H9 (cell line): ENCODE measurements at regions not wholly inside any gene's neighbourhood (a gene's known extent, or its start where the extent isn't known, plus 50 kb on each side); places are given as distances from the start of the nearest gene placed in this dataset.

Experiments used
- DNase-seq: peaks from one replicate; pipeline ENCODE4 v3.0.0-alpha.2; 2017
- H2AFZ ChIP-seq: one replicate; pipeline ENCODE4 v1.6.1; 2013; ENCODE audit warnings: mild to moderate bottlenecking, low read length, control low read depth, moderate library complexity
- H2AK5ac ChIP-seq: 2 replicates; pipeline ENCODE4 v1.6.1; 2013; ENCODE audit warnings: low read length, control low read depth, mixed read lengths; ENCODE audit not compliant: insufficient read length
- H2BK120ac ChIP-seq: one replicate; pipeline ENCODE4 v1.6.1; 2013; ENCODE audit warnings: low read depth, mild to moderate bottlenecking, low read length, control low read depth, inconsistent platforms; ENCODE audit not compliant: poor library complexity, severe bottlenecking
- H2BK12ac ChIP-seq: 2 replicates; pipeline ENCODE4 v1.6.1; 2013; ENCODE audit warnings: low read length, control low read depth, mixed read lengths, low read depth; ENCODE audit not compliant: insufficient read length
- H2BK15ac ChIP-seq: 2 replicates; pipeline ENCODE4 v1.6.1; 2013; ENCODE audit warnings: low read depth, low read length, control low read depth
- H2BK20ac ChIP-seq: one replicate; pipeline ENCODE4 v1.6.1; 2013; ENCODE audit warnings: low read depth, mild to moderate bottlenecking, low read length, control low read depth, inconsistent platforms; ENCODE audit not compliant: poor library complexity, severe bottlenecking
- H2BK5ac ChIP-seq: 2 replicates; pipeline ENCODE4 v1.6.1; 2013; ENCODE audit warnings: low read length, control low read depth, mixed read lengths; ENCODE audit not compliant: insufficient read length
- H3K14ac ChIP-seq: 2 replicates; pipeline ENCODE4 v1.6.1; 2013; ENCODE audit warnings: low read length, control low read depth; ENCODE audit not compliant: insufficient read depth
- H3K18ac ChIP-seq: 2 replicates; pipeline ENCODE4 v1.6.1; 2013; ENCODE audit warnings: low read depth, mild to moderate bottlenecking, mixed read lengths, low read length, control low read depth; ENCODE audit not compliant: insufficient read length
- H3K23ac ChIP-seq: 2 replicates; pipeline ENCODE4 v1.6.1; 2013; ENCODE audit warnings: low read length, control low read depth, mixed read lengths, low read depth; ENCODE audit not compliant: insufficient read length
- H3K23me2 ChIP-seq: 2 replicates; pipeline ENCODE4 v1.6.1; 2013; ENCODE audit warnings: low read depth, mild to moderate bottlenecking, mixed read lengths, low read length, control low read depth; ENCODE audit not compliant: insufficient read length, poor library complexity, severe bottlenecking
- H3K27ac ChIP-seq: 2 replicates; pipeline ENCODE4 v1.5.1; 2013; ENCODE audit warnings: low read length, control low read depth, mixed read lengths, low read depth; ENCODE audit not compliant: insufficient read length
- H3K27me3 ChIP-seq: 2 replicates; pipeline ENCODE4 v1.6.1; 2013; ENCODE audit warnings: low read length, control low read depth, inconsistent platforms; ENCODE audit not compliant: insufficient read depth
- H3K4ac ChIP-seq: 2 replicates; pipeline ENCODE4 v1.6.1; 2013; ENCODE audit warnings: low read depth, mild to moderate bottlenecking, control low read depth, inconsistent platforms, low read length, moderate library complexity
- H3K4me1 ChIP-seq: 2 replicates; pipeline ENCODE4 v1.6.1; 2013; ENCODE audit warnings: low read length, control low read depth, inconsistent platforms; ENCODE audit not compliant: insufficient read depth
- H3K4me2 ChIP-seq: 2 replicates; pipeline ENCODE4 v1.6.1; 2013; ENCODE audit warnings: low read length, control low read depth, mixed read lengths; ENCODE audit not compliant: insufficient read length, insufficient read depth
- H3K56ac ChIP-seq: 2 replicates; pipeline ENCODE4 v1.6.1; 2013; ENCODE audit warnings: low read depth, mild to moderate bottlenecking, mixed read lengths, low read length, control low read depth; ENCODE audit not compliant: insufficient read length
- H3K79me1 ChIP-seq: 2 replicates; pipeline ENCODE4 v1.6.1; 2013; ENCODE audit warnings: low read depth, mild to moderate bottlenecking, moderate library complexity, low read length, control low read depth, inconsistent platforms; ENCODE audit not compliant: insufficient read depth, poor library complexity, severe bottlenecking
- H3K79me2 ChIP-seq: 2 replicates; pipeline ENCODE4 v1.6.1; 2013; ENCODE audit warnings: low read length, control low read depth, inconsistent platforms; ENCODE audit not compliant: insufficient read depth
- H3K9ac ChIP-seq: 2 replicates; pipeline ENCODE4 v1.6.1; 2013; ENCODE audit warnings: low read length, control low read depth, mixed read lengths; ENCODE audit not compliant: insufficient read length; ENCODE audit errors: extremely low read depth
- H3K9me3 ChIP-seq: one replicate; pipeline ENCODE4 v1.6.1; 2013; ENCODE audit warnings: low read depth, low read length, inconsistent platforms; ENCODE audit not compliant: control insufficient read depth
- H3T11ph ChIP-seq: one replicate; pipeline ENCODE4 v1.6.1; 2013; ENCODE audit warnings: mild to moderate bottlenecking, low read length, control low read depth, inconsistent platforms
- H4K20me1 ChIP-seq: one replicate; pipeline ENCODE4 v1.6.1; 2013; ENCODE audit not compliant: control insufficient read depth, insufficient read length, insufficient read depth
- H4K5ac ChIP-seq: 2 replicates; pipeline ENCODE4 v1.6.1; 2013; ENCODE audit warnings: low read depth, mild to moderate bottlenecking, mixed read lengths, low read length, control low read depth; ENCODE audit not compliant: insufficient read length
- H4K8ac ChIP-seq: replicated peaks from 2 replicates; pipeline ENCODE4 v1.6.1; 2013; ENCODE audit warnings: low read length, control low read depth, mixed read lengths, low read depth; ENCODE audit not compliant: insufficient read length
- H4K91ac ChIP-seq: 2 replicates; pipeline ENCODE4 v1.6.1; 2013; ENCODE audit warnings: low read depth, mild to moderate bottlenecking, moderate library complexity, mixed read lengths, low read length, control low read depth; ENCODE audit not compliant: insufficient read length
- H3K27ac Mint-ChIP-seq, 3 experiments: 2 replicates in 2 of 3; 3 replicates in 1 of 3; pipeline ENCODE4 v1.8.0; 2020 to 2021; ENCODE audit warnings: mixed read lengths in 3 of 3, mild to moderate bottlenecking in 1 of 3, moderate library complexity in 1 of 3
- H3K27me3 Mint-ChIP-seq: 2 replicates; pipeline ENCODE4 v1.8.0; 2021; ENCODE audit warnings: low read depth, mild to moderate bottlenecking, moderate library complexity, mixed read lengths
- H3K36me3 Mint-ChIP-seq, 3 experiments: 2 replicates in 2 of 3; 3 replicates in 1 of 3; pipeline ENCODE4 v1.8.0; 2020 to 2021; ENCODE audit warnings: low read depth in 3 of 3, mixed read lengths in 3 of 3; ENCODE audit not compliant: insufficient read depth in 1 of 3
- H3K4me1 Mint-ChIP-seq, 2 experiments: 2 replicates each; pipeline ENCODE4 v1.8.0; 2020; ENCODE audit warnings: mixed read lengths in 2 of 2
- H3K4me3 Mint-ChIP-seq, 2 experiments: 2 replicates in 1 of 2; 3 replicates in 1 of 2; pipeline ENCODE4 v1.8.0; 2020 to 2021; ENCODE audit warnings: mild to moderate bottlenecking in 2 of 2, mixed read lengths in 2 of 2, moderate library complexity in 1 of 2
- H3K9me3 Mint-ChIP-seq, 2 experiments: 2 replicates in 1 of 2; 3 replicates in 1 of 2; pipeline ENCODE4 v1.8.0; 2020; ENCODE audit warnings: mild to moderate bottlenecking in 2 of 2, mixed read lengths in 2 of 2, moderate library complexity in 1 of 2
- CTCF ChIP-seq: fragments of 200-600 bp; sonication (generic); conservative IDR thresholded peaks from 3 replicates; pipeline ENCODE4 v1.8.0; 2021; ENCODE audit warnings: antibody characterized with exemption, mild to moderate bottlenecking

DNA sequence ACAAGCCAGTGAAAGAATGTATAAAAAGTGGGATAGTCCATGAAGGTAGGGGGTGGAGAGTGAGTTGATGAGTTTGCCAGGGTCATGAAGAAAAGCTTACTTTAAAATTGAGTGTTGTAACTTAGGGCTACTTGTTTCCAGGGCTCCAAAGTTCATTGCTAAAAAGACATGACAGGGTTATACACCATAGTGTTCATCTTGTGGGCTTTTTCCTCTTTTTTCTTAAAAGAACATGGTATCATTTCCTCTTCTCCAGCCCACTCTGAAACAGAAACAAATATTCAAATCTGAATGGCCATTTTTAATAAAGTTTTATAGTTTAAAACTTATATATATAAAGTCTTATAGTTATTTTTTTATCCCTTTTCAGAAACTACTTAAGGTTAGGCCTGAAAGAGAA is 115.7 kb upstream of the SMC2 start:
- Histone ChIP-seq H4K91ac (no peak overlapping the region), H4K8ac (no peak overlapping the region), H3K27me3 (no peaks in the 10 kb centered on the region), H3K23me2 (no peaks in the 10 kb centered on the region), H4K5ac (no peak overlapping the region), H3T11ph (no peak overlapping the region), H3K9me3 (no peaks in the 10 kb centered on the region), H4K20me1 (no peaks in the 10 kb centered on the region), H2BK5ac (no peak overlapping the region), H3K14ac (no peak overlapping the region), H3K79me2 (no peaks in the 10 kb centered on the region), H3K9ac (no peak overlapping the region), H3K27ac (no peak overlapping the region), H2AFZ (no peak overlapping the region), H3K56ac (no peak overlapping the region), H3K4me2 (no peak overlapping the region), H3K79me1 (no peaks in the 10 kb centered on the region), H3K18ac (no peak overlapping the region), H2BK20ac (no peak overlapping the region), H3K23ac (no peak overlapping the region), H2BK15ac (no peak overlapping the region), H2BK120ac (no peak overlapping the region), H2AK5ac (no peak overlapping the region), H3K4ac (no peak overlapping the region), H2BK12ac (no peak overlapping the region), H3K4me1 (no peaks in the 10 kb centered on the region)
- Mint-ChIP-seq H3K9me3 (no peaks in the 10 kb centered on the region; a peak in 1 of 5 replicates), H3K36me3 (no peaks in the 10 kb centered on the region), H3K27me3 (no peaks in the 10 kb centered on the region), H3K27ac (no peak overlapping the region), H3K4me1 (peaks cover 3 to 7% of the 10 kb centered on the region in 2 experiments; a peak in 2 of 4 replicates), H3K4me3 (no peak overlapping the region)
- no peak for TF ChIP-seq CTCF
- DNase-seq, result no peak
